A549 (cell line): ENCODE measurements at regions not wholly inside any gene's neighbourhood (a gene's known extent, or its start where the extent isn't known, plus 50 kb on each side); places are given as distances from the start of the nearest gene placed in this dataset.

Experiments used
- CBX2 ChIP-seq: fragments of 200-600 bp; sonication (generic); IDR thresholded peaks from 2 replicates; pipeline ENCODE4 v1.6.1; 2016; ENCODE audit warnings: low read depth, mild to moderate bottlenecking, borderline replicate concordance
- POLR2A ChIP-seq: IDR thresholded peaks from 2 replicates; pipeline ENCODE4 v1.6.1; 2012; ENCODE audit warnings: mild to moderate bottlenecking, low read length
- POLR2AphosphoS2 ChIP-seq: conservative IDR thresholded peaks from 2 replicates; pipeline ENCODE4 v1.6.1; 2012; ENCODE audit warnings: low read length, improper control_type of control experiment, inconsistent platforms
- TF ChIP-seq, protein P1 (sequence below): fragments of 200-600 bp; sonication (generic); IDR thresholded peaks from 2 replicates; pipeline ENCODE4 v1.6.1; 2016; ENCODE audit warnings: antibody characterized with exemption, mild to moderate bottlenecking, moderate library complexity
- TF ChIP-seq, protein P2 (sequence below): fragments of >200 bp; sonication (Bioruptor Twin); formaldehyde crosslinking; IDR thresholded peaks from 3 replicates; pipeline ENCODE4 v1.5.1; 2016

DNA sequence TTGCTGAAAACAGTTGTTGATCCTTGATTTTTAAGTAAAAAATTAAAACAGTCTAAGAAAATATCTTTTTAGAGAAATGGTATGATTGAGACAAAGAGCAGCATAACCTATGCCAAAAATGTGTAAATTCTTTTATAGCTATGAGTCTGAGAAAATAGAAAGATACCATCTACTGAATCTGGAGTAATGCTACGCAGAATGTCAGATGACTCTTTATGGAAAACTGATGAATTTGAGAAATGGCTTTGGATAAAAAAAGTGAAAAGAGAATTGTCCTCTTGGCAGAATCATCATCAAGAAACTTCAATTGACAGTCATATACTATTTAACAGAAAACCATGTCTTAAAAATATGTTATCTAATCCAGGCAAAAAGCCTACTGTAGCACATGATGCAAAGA lies 183.1 kb downstream of the FAT4 start:
- TF ChIP-seq, protein P1, sequence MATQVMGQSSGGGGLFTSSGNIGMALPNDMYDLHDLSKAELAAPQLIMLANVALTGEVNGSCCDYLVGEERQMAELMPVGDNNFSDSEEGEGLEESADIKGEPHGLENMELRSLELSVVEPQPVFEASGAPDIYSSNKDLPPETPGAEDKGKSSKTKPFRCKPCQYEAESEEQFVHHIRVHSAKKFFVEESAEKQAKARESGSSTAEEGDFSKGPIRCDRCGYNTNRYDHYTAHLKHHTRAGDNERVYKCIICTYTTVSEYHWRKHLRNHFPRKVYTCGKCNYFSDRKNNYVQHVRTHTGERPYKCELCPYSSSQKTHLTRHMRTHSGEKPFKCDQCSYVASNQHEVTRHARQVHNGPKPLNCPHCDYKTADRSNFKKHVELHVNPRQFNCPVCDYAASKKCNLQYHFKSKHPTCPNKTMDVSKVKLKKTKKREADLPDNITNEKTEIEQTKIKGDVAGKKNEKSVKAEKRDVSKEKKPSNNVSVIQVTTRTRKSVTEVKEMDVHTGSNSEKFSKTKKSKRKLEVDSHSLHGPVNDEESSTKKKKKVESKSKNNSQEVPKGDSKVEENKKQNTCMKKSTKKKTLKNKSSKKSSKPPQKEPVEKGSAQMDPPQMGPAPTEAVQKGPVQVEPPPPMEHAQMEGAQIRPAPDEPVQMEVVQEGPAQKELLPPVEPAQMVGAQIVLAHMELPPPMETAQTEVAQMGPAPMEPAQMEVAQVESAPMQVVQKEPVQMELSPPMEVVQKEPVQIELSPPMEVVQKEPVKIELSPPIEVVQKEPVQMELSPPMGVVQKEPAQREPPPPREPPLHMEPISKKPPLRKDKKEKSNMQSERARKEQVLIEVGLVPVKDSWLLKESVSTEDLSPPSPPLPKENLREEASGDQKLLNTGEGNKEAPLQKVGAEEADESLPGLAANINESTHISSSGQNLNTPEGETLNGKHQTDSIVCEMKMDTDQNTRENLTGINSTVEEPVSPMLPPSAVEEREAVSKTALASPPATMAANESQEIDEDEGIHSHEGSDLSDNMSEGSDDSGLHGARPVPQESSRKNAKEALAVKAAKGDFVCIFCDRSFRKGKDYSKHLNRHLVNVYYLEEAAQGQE: no peak
- TF ChIP-seq POLR2A: no peak
- TF ChIP-seq POLR2AphosphoS2: no peak
- TF ChIP-seq, protein P2, sequence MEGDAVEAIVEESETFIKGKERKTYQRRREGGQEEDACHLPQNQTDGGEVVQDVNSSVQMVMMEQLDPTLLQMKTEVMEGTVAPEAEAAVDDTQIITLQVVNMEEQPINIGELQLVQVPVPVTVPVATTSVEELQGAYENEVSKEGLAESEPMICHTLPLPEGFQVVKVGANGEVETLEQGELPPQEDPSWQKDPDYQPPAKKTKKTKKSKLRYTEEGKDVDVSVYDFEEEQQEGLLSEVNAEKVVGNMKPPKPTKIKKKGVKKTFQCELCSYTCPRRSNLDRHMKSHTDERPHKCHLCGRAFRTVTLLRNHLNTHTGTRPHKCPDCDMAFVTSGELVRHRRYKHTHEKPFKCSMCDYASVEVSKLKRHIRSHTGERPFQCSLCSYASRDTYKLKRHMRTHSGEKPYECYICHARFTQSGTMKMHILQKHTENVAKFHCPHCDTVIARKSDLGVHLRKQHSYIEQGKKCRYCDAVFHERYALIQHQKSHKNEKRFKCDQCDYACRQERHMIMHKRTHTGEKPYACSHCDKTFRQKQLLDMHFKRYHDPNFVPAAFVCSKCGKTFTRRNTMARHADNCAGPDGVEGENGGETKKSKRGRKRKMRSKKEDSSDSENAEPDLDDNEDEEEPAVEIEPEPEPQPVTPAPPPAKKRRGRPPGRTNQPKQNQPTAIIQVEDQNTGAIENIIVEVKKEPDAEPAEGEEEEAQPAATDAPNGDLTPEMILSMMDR: no peak
- TF ChIP-seq CBX2: no peak
